Esophagus muscularis mucosa (tissue), 4 donors: ENCODE measurements at regions not wholly inside any gene's neighbourhood (a gene's known extent, or its start where the extent isn't known, plus 50 kb on each side); places are given as distances from the start of the nearest gene placed in this dataset.

Experiments
- DNase-seq: peaks from one replicate; pipeline ENCODE4 v3.0.0-alpha.2; 2017; ENCODE audit errors: extremely low spot score
- H3K27ac ChIP-seq, 4 donors: fragments of 200-600 bp; sonication (generic); replicated peaks in 1 of 4; 1 replicate in 3 of 4; 2 replicates in 1 of 4; pipeline ENCODE4 v1.5.1; 2016 to 2019; ENCODE audit warnings: mild to moderate bottlenecking in 1 of 4
- H3K27me3 ChIP-seq, 4 donors: fragments of 200-600 bp; sonication (generic); one replicate each; pipeline versions ENCODE4 v1.5.1 to v1.6.0; 2016 to 2019
- H3K36me3 ChIP-seq, 4 donors: fragments of 200-600 bp; sonication (generic); one replicate each; pipeline ENCODE4 v1.5.1; 2016 to 2019
- H3K4me1 ChIP-seq, 4 donors: fragments of 200-600 bp; sonication (generic); one replicate each; pipeline ENCODE4 v1.5.1; 2016 to 2019
- H3K4me3 ChIP-seq, 4 donors: fragments of 200-600 bp; sonication (generic); 1 replicate in 2 of 4; 2 replicates in 2 of 4; pipeline ENCODE4 v1.5.1; 2016 to 2019; ENCODE audit warnings: mild to moderate bottlenecking in 4 of 4, moderate library complexity in 1 of 4
- H3K9me3 ChIP-seq, 4 donors: fragments of 200-600 bp; sonication (generic); 1 replicate in 3 of 4; 2 replicates in 1 of 4; pipeline ENCODE4 v1.5.1; 2016 to 2019
- EP300 ChIP-seq: sonication (generic); formaldehyde crosslinking; IDR thresholded peaks from one replicate; pipeline ENCODE4 v1.6.1; 2017; ENCODE audit warnings: antibody characterized with exemption
- POLR2A ChIP-seq: fragments of 450-650 bp; IDR thresholded peaks from one replicate; pipeline ENCODE4 v1.6.1; 2017; ENCODE audit warnings: antibody characterized with exemption, moderate library complexity, mild to moderate bottlenecking, low read depth
- POLR2AphosphoS5 ChIP-seq, 2 donors: sonication (generic); formaldehyde crosslinking; IDR thresholded peaks; one replicate each; pipeline ENCODE4 v1.6.1; 2017; ENCODE audit warnings: antibody characterized with exemption in 2 of 2
- WGBS: methylation state at CpG from one replicate; pipeline ENCODE4 v1.1.5; 2018; 5-methylcytosine and 5-hydroxymethylcytosine counted together
- intact Hi-C: fragments of 100-400 bp; cut with DNase I; formaldehyde crosslinking; loops from one replicate; pipeline ENCODE4 v1.15.1; 2023
- TF ChIP-seq, protein P1 (sequence below), 3 experiments: fragments of 200-600 bp in 2 of 3; fragments of 450-650 bp in 1 of 3; sonication (generic) in 2 of 3; IDR thresholded peaks; one replicate each; pipeline ENCODE4 v1.5.1; 2017 to 2019; ENCODE audit warnings: antibody characterized with exemption in 3 of 3, mild to moderate bottlenecking in 2 of 3, moderate library complexity in 1 of 3

- Histone ChIP-seq H3K9me3 (no peaks in the 10 kb centered on the region), H3K27ac (no peak overlapping the region), H3K36me3 (no peaks in the 10 kb centered on the region), H3K27me3 (no peaks in the 10 kb centered on the region), H3K4me1 (no peaks in the 10 kb centered on the region), H3K4me3 (no peak overlapping the region)
- intact Hi-C loops: no loop called here
- no peak for DNase-seq
- WGBS: 72% methylated on average over 19 of the region's 26 CpGs
- no peak for TF ChIP-seq POLR2A
- TF ChIP-seq, protein P1, sequence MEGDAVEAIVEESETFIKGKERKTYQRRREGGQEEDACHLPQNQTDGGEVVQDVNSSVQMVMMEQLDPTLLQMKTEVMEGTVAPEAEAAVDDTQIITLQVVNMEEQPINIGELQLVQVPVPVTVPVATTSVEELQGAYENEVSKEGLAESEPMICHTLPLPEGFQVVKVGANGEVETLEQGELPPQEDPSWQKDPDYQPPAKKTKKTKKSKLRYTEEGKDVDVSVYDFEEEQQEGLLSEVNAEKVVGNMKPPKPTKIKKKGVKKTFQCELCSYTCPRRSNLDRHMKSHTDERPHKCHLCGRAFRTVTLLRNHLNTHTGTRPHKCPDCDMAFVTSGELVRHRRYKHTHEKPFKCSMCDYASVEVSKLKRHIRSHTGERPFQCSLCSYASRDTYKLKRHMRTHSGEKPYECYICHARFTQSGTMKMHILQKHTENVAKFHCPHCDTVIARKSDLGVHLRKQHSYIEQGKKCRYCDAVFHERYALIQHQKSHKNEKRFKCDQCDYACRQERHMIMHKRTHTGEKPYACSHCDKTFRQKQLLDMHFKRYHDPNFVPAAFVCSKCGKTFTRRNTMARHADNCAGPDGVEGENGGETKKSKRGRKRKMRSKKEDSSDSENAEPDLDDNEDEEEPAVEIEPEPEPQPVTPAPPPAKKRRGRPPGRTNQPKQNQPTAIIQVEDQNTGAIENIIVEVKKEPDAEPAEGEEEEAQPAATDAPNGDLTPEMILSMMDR (IDR thresholded peaks at IDR 0.05): no peak
- TF ChIP-seq EP300: no peak
- no peak for TF ChIP-seq POLR2AphosphoS5 (IDR thresholded peaks at IDR 0.05)
These were observed 102.9 kb downstream of the CTTN start for GRCh38 chr11:70501051-70501901.

DNA sequence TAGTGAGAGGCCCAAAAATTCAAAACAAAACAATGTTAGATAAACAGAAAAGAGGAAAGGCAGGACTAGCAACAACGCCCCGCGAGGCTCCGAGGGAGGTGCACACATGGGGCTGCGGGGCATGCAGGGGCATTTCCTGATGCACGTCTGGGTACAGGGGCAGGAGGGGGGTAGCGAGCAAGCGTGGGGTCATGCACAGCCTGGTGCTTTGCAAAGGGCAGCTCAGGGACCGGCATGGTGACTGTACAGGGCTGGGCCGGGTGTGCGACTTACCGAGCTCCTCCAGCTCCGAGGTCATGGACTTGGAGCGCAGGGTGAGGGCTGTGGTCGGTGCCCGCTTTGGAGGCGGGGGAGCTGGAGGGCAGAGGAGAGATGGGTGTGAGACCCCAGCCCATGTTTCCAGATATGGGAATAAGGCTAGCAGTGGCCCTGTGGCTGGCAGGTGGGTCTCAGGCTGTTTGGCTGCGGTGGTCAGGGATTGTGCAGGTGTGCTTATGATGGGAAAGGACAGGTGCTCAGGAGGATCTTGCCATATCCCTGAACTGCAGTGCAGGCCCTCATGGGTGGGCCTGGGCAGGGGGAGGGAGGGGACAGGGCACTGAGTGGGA is 103.7 kb downstream of the CTTN start:
- Histone ChIP-seq H3K4me3 (no peak overlapping the region), H3K9me3 (no peaks in the 10 kb centered on the region), H3K36me3 (no peaks in the 10 kb centered on the region), H3K27ac (no peak overlapping the region), H3K27me3 (no peaks in the 10 kb centered on the region), H3K4me1 (no peaks in the 10 kb centered on the region)
- WGBS: 93% methylated on average over 17 of the region's 18 CpGs
- intact Hi-C loops: no loop called here
- no peak for DNase-seq
- TF ChIP-seq EP300 (no peak), POLR2A (no peak), POLR2AphosphoS5 (IDR thresholded peaks at IDR 0.05) (no peak)
- TF ChIP-seq, protein P1 (IDR thresholded peaks at IDR 0.05): no peak

DNA sequence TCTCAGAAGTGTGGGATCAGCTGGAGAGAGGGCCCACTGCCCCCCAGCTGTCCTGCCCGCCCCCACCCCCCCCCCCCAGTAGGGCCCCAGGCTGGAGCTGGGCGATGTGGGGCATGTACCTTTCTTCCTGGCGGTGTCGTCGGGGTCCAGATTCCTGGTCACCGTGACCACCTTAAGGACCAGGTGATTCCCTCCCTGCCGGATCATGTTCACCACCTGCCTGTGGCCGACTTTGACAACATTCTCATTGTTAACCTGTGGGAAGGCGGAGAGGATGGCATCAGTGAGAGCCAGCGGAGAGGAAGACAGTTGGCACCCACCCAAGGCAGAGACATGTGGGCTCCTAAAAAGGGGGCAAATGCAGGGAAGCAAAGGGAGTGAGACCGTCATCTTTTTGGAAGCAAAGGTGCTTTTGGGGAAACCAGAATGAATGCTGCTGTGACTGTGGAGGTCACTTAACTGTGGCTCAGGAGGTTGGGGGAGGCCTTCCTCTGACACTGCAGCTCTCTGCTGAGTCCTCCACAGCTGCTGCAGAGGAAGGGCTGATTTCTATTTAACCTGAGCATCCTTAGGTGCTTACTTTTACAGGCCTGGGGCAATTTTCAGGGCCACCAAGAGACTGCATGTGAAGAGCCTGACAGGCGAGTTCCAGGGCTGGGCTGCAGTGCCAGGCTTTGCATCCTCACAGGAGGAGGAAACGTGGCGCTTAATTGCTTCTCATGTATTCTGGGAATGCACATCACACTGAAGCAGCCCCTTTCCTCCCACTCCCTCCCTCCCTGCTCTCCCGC is 104.5 kb downstream of the CTTN start:
- Histone ChIP-seq H3K27me3 (no peaks in the 10 kb centered on the region), H3K27ac (no peak overlapping the region), H3K4me1 (no peaks in the 10 kb centered on the region), H3K36me3 (no peaks in the 10 kb centered on the region), H3K4me3 (no peak overlapping the region), H3K9me3 (no peaks in the 10 kb centered on the region)
- intact Hi-C loops: no loop called here
- WGBS: 82% methylated on average over 9 of the region's 15 CpGs
- TF ChIP-seq POLR2A (no peak), POLR2AphosphoS5 (IDR thresholded peaks at IDR 0.05) (no peak), EP300 (no peak)
- TF ChIP-seq, protein P1 (IDR thresholded peaks at IDR 0.05): no peak
- DNase-seq: no peak

GRCh38 chr11:70503468-70504221 is 105.3 kb downstream of the CTTN start:
- TF ChIP-seq POLR2A (no peak), POLR2AphosphoS5 (IDR thresholded peaks at IDR 0.05) (no peak), EP300 (no peak)
- TF ChIP-seq, protein P1 (IDR thresholded peaks at IDR 0.05): no peak
- no peaks in the 10 kb centered on the region for H3K4me1 ChIP-seq
- no peak for DNase-seq
- H3K4me3 ChIP-seq: no peak overlapping the region
- no peaks in the 10 kb centered on the region for H3K9me3 ChIP-seq
- 86% methylated on average over 10 of the region's 14 CpGs for WGBS
- no peaks in the 10 kb centered on the region for H3K36me3 ChIP-seq
- no peaks in the 10 kb centered on the region for H3K27me3 ChIP-seq
- intact Hi-C loops: no loop called here
- no peak overlapping the region for H3K27ac ChIP-seq
